GM12873 (cell line): ENCODE measurements at regions not wholly inside any gene's neighbourhood (a gene's known extent, or its start where the extent isn't known, plus 50 kb on each side); places are given as distances from the start of the nearest gene placed in this dataset.

Experiments used
- TF ChIP-seq, protein P1 (sequence below): IDR thresholded peaks from 2 replicates; pipeline ENCODE4 v1.5.1; 2012; ENCODE audit warnings: low read depth, mild to moderate bottlenecking, moderate library complexity, low read length, control low read depth; ENCODE audit not compliant: insufficient read depth; ENCODE audit errors: missing control alignments

DNA sequence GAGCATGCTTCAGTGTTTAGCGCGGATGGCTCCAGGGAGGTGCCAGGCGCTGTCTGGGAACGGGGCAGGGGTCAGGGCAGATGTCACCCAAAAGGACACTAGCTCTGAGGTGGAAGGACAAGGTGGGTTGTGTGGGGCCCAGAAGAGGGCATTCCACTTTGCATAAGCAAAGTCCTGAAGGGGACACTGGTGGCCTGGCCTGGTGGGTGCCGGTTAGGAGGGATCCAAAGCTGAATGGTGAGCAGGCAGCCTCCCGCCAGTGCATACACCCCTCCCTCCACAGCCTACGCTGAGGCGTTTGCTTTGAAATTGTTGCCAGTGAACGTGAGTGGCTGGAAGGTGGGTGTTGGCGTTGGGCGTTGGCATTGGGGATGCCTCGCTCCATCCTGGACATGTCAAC, 192.1 kb downstream of the BMP7 start:
- TF ChIP-seq, protein P1, sequence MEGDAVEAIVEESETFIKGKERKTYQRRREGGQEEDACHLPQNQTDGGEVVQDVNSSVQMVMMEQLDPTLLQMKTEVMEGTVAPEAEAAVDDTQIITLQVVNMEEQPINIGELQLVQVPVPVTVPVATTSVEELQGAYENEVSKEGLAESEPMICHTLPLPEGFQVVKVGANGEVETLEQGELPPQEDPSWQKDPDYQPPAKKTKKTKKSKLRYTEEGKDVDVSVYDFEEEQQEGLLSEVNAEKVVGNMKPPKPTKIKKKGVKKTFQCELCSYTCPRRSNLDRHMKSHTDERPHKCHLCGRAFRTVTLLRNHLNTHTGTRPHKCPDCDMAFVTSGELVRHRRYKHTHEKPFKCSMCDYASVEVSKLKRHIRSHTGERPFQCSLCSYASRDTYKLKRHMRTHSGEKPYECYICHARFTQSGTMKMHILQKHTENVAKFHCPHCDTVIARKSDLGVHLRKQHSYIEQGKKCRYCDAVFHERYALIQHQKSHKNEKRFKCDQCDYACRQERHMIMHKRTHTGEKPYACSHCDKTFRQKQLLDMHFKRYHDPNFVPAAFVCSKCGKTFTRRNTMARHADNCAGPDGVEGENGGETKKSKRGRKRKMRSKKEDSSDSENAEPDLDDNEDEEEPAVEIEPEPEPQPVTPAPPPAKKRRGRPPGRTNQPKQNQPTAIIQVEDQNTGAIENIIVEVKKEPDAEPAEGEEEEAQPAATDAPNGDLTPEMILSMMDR: no peak

DNA sequence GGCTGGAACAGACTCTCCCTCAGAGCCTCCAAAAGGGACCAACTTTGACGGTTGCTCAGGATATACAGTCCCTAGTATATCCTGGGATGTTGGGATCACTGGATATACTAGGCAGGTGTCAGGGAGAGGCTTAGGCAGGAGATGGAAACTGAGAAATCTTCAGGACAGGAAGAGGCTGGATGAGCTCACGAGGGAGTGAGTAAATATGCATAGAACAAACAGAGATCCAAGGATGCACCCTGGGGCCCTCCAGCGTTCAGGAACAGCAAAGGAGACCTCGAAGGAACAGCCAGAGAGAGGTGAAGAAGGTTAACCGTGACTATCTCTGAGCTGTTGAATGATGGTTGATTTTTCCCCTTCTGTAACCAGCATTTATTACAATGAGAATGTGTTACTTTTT, 191.3 kb downstream of the BMP7 start:
- TF ChIP-seq, protein P1: no peak

DNA sequence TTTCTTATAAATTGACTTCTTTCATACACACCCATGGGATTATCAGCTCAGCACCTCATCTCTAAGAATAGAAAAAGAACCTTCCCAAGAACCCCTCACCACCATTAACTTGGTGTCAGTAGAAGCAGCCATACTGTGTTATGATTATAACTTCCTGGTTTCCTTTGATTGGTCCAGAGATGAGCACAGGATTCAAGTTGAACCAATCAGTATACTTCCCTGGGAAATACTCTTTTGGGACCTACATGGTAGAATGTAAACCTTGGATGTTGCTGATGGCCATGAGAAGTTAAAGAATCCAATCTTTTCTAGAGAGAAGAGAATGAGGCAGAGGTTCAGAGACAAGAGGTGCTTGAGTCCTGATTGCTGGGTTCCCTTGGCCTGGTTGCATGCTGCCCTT, 190.8 kb downstream of the BMP7 start:
- TF ChIP-seq, protein P1: no peak

DNA sequence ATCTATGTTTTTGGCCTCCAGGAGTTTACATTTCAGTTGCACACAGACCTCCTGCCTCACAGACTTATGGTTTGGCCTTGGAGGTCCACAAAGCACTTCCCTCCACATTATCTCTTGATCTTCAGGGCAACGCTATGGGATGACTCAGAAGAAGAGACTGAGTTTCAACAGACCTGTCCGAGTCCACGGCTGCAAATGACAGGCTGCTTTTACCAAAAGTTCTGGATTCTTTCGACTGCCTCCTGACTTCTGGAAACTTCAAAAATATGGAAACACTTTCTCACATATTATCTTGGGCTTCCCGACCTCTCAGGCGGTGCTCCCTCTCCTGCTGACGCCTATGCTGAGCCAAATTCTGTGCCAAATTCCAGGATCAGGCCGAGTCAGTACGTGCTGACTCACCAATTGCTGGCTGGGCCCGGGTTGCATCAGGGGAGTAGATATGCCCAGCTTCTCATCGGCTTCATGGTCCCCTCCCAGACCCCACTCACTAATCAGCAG, 190.2 kb downstream of the BMP7 start:
- TF ChIP-seq, protein P1: no peak

DNA sequence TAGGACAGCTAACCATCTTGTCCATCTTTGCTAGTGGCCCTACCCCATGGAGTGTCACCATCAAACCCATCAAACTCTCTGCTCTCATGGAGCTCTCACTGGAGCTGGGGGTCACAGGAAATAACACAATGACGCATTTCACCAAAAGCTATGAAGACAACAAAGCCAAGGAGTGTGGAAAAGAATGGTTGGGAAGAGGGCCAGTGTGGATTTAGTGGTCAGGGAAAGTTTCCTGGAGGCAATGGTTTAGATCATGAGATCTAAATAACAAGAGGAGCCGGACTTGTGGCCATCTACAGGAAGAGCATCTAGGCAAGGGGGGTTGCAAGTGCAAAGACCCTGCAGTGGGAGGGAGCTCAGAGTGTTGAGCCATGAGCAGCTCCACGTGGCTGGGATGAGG, 189.5 kb downstream of the BMP7 start:
- TF ChIP-seq, protein P1: no peak

DNA sequence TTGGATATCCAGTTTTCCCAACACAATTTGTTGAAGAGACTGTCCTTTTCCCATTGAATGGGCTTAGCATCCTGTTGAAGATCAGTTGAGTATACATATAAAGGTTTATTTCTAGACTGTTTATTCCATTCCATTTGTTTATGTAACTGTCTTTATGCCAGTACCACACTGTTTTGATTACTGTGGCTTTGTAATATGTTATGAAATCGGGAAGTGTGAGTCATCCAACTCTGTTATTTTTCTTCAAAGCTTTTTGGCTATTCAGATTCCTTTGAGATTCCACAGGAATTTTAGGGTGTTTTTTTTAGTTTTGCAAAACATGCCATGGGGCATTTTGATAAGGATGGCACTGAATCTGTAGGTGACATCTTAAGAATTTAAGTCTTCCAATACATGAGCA, 188.3 kb downstream of the BMP7 start:
- TF ChIP-seq, protein P1: no peak

DNA sequence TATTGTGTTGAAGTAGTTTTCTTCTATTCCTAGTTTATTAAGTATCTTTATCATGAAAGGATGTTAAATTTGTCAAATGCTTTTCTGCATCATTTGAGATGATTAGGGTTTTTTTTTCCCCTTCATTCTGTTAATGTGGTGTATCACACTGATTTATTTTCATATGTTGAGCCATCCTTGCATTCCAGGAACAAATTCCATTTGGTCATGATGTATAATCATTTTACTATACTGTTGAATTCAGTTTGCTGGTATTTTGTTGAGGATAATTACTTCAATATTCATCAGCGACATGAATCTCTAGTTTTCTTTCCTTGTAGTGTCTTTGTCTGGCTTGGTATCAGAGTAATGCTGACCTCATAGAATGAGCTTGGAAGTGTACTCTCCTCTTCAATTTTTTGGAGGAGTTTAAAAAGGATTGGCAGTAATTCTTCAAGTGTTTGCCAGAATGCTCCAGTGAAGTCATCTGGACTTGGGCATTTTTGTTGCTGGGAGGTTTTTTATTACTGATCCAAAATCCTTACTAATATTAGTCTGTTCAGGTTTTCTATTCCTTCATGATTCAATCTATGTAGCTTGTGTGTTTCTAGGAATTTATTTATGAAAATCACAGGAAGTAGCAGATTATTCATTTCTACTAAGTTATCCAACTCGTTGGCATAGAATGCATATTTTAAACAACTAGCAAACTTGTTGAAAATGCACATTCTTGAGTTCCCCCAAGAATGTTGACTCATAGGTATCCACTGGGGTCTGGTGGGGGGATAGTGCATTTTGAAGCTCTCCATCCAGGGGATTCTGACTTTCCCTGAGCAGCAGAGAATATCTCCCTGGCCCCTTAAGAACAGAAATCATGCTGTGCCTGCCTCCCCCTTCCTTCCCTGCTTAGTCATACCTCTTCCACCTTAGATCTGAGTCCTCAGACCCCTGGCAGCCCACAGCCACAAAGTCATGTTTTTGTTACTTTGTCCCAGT, 187.1 kb downstream of the BMP7 start:
- TF ChIP-seq, protein P1: no peak
